ENCODE measurements at regions not wholly inside any gene's neighbourhood (a gene's known extent, or its start where the extent isn't known, plus 50 kb on each side); places are given as distances from the start of the nearest gene placed in this dataset.

DNA sequence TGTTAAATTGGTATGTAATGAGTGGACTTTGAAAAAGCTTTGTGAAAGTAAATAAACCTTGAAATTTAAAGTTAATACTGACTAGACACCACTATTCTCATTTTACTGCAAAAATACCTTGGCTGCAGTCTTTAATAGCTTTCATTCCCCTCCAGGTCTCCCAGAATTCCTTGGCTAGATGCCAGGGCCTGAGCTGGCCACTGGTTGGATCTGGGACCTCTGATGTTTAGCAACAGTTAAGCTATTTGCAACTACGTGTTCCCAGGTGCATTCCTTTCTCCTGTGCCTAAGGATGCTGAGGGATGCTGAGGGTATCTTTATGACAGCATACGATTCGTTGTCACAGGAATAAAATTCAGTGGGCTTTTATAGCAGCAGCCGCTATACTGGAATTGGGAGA is 938.7 kb downstream of the TTLL7 start:
- no peaks in the 10 kb centered on the region for H3K36me3 ChIP-seq (ENCODE audit: control insufficient read depth, insufficient read depth, low read length)
- no peaks in the 10 kb centered on the region for H3K79me1 ChIP-seq (ENCODE audit: low read depth in 1 of 2, low read length in 2 of 2)
- no peak overlapping the region for H2AFZ ChIP-seq (replicated peaks; ENCODE audit: low read length, poor library complexity)
- no peak overlapping the region for H2AK5ac ChIP-seq (ENCODE audit: low read depth, low read length)
- no peak for DNase-seq
- H3K4ac ChIP-seq (ENCODE audit: low read depth, low read length) = no peak overlapping the region
- dilution Hi-C loops (cut with HindIII; ENCODE audit: low sequenced_read_pairs, unreplicated experiment) = no loop called here
- no peaks in the 10 kb centered on the region for H3K4me1 ChIP-seq (ENCODE audit: control insufficient read depth, insufficient read depth, low read length)
- TF ChIP-seq RCOR1 (IDR thresholded peaks at IDR 0.05; ENCODE audit: insufficient replicate concordance, low read length) = no peak
- no peak for TF ChIP-seq CHD1 (IDR thresholded peaks at IDR 0.05; ENCODE audit: low read depth, low read length)
- no peak for TF ChIP-seq MAZ (IDR thresholded peaks at IDR 0.05; ENCODE audit: borderline replicate concordance, low read depth, low read length)
- TF ChIP-seq POLR2A (IDR thresholded peaks at IDR 0.05; ENCODE audit: low read depth, low read length) = no peak
- TF ChIP-seq, protein P1, sequence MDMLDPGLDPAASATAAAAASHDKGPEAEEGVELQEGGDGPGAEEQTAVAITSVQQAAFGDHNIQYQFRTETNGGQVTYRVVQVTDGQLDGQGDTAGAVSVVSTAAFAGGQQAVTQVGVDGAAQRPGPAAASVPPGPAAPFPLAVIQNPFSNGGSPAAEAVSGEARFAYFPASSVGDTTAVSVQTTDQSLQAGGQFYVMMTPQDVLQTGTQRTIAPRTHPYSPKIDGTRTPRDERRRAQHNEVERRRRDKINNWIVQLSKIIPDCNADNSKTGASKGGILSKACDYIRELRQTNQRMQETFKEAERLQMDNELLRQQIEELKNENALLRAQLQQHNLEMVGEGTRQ (IDR thresholded peaks at IDR 0.05; ENCODE audit: low read depth, low read length) = no peak
- TF ChIP-seq, protein P2, sequence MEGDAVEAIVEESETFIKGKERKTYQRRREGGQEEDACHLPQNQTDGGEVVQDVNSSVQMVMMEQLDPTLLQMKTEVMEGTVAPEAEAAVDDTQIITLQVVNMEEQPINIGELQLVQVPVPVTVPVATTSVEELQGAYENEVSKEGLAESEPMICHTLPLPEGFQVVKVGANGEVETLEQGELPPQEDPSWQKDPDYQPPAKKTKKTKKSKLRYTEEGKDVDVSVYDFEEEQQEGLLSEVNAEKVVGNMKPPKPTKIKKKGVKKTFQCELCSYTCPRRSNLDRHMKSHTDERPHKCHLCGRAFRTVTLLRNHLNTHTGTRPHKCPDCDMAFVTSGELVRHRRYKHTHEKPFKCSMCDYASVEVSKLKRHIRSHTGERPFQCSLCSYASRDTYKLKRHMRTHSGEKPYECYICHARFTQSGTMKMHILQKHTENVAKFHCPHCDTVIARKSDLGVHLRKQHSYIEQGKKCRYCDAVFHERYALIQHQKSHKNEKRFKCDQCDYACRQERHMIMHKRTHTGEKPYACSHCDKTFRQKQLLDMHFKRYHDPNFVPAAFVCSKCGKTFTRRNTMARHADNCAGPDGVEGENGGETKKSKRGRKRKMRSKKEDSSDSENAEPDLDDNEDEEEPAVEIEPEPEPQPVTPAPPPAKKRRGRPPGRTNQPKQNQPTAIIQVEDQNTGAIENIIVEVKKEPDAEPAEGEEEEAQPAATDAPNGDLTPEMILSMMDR (conservative IDR thresholded peaks at IDR 0.05; ENCODE audit: low read depth, low read length) = no peak
- TF ChIP-seq BHLHE40 (IDR thresholded peaks at IDR 0.05; ENCODE audit: low read depth, low read length) = no peak
- H4K8ac ChIP-seq (ENCODE audit: low read depth in 2 of 2, low read length in 2 of 2) = no peak overlapping the region
- no peak overlapping the region for H2BK5ac ChIP-seq (ENCODE audit: low read depth, low read length, poor library complexity, severe bottlenecking)
- no peak overlapping the region for H3K27ac ChIP-seq (ENCODE audit: insufficient read depth, low read length)
- H4K20me1 ChIP-seq (ENCODE audit: insufficient read depth, low read length) = no peaks in the 10 kb centered on the region
- H3K18ac ChIP-seq (ENCODE audit: low read depth, low read length) = no peak overlapping the region
- intact Hi-C loops (cut with micrococcal nuclease) = no loop called here
- no peak overlapping the region for H2BK20ac ChIP-seq (ENCODE audit: low read depth, low read length)
- no peak overlapping the region for H2BK120ac ChIP-seq (ENCODE audit: low read depth, low read length)
- no peaks in the 10 kb centered on the region for H3K9me1 ChIP-seq (ENCODE audit: insufficient read depth, low read length)
- H3K9me3 ChIP-seq (ENCODE audit: control insufficient read depth, insufficient read depth, low read length) = 0 out of 2 replicates have a peak, but pooled peaks cover 1% of the 10 kb centered on the region
- H2BK15ac ChIP-seq (ENCODE audit: low read depth, low read length) = no peak overlapping the region
- WGBS, 2 experiments (ENCODE audit: extremely low coverage in 2 of 2, insufficient read length in 1 of 2) = 80% methylated on average over 1 of the region's 4 CpGs; no CpG with 5 or more reads in 1 of the 2 experiments
- H3K56ac ChIP-seq (ENCODE audit: extremely low read depth, insufficient read depth, low read length) = no peak overlapping the region
- H3K9ac ChIP-seq (ENCODE audit: low read depth, low read length) = no peak overlapping the region
- CTCF ChIA-PET = no interaction called here
- H3K14ac ChIP-seq (replicated peaks; ENCODE audit: low read depth, low read length) = no peak overlapping the region
- no peak overlapping the region for H3K23ac ChIP-seq (ENCODE audit: low read depth, low read length)
- no peaks in the 10 kb centered on the region for H3K27me3 ChIP-seq (ENCODE audit: control insufficient read depth, insufficient read depth, low read length)
- no peak overlapping the region for H2AK9ac ChIP-seq (replicated peaks; ENCODE audit: low read depth, low read length, poor library complexity)
- H3K4me3 ChIP-seq (ENCODE audit: insufficient read depth, low read depth, low read length) = no peak overlapping the region
- in situ Hi-C loops (cut with MboI; ENCODE audit: low sequenced_read_pairs) = no loop called here
- no TSS peak for BruUV-seq (replicated peaks)
- no peak overlapping the region for H4K91ac ChIP-seq (ENCODE audit: insufficient read depth, low read depth, low read length)
- no peak overlapping the region for H3K4me2 ChIP-seq (ENCODE audit: low read depth, low read length)
- H4K5ac ChIP-seq (ENCODE audit: low read depth, low read length) = no peak overlapping the region
- POLR2A ChIA-PET (ENCODE audit: unreplicated experiment) = no interaction called here
- ATAC-seq (ENCODE audit: low read depth) = no peak
